HG02884 (cell line): ENCODE measurements at regions not wholly inside any gene's neighbourhood (a gene's known extent, or its start where the extent isn't known, plus 50 kb on each side); places are given as distances from the start of the nearest gene placed in this dataset.

ENCODE experiments used
- ATAC-seq: cut with Tn5 transposase; IDR thresholded peaks from one replicate; pipeline ENCODE4 v1.9.1; 2021; ENCODE audit warnings: mild to moderate bottlenecking, moderate library complexity; ENCODE audit not compliant: unreplicated experiment

DNA sequence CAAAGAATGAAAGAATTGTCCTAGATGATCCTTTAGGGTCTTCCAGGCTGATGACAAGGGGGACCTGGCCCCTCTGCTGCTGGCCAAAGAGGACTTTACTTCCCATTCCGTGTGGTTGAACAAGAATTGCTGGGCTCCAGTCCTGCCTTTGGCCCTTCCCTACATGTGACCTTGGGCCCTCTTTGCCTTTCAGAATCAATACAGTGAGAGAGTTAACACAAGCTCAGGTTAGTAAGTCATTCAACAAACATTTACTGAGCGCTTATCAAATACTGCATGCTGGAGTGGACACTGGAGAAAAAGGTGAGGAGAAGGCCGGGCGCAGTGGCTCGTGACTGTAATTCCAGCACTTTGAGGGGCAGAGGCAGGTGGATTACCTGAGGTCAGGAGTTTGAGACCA, 113.1 kb downstream of the C9orf50 start:
- ATAC-seq = no peak

GRCh38 chr9:129506892-129507291, 114.0 kb downstream of the C9orf50 start:
- ATAC-seq = no peak

GRCh38 chr9:129506041-129506440, 114.9 kb downstream of the C9orf50 start:
- ATAC-seq = no peak

DNA sequence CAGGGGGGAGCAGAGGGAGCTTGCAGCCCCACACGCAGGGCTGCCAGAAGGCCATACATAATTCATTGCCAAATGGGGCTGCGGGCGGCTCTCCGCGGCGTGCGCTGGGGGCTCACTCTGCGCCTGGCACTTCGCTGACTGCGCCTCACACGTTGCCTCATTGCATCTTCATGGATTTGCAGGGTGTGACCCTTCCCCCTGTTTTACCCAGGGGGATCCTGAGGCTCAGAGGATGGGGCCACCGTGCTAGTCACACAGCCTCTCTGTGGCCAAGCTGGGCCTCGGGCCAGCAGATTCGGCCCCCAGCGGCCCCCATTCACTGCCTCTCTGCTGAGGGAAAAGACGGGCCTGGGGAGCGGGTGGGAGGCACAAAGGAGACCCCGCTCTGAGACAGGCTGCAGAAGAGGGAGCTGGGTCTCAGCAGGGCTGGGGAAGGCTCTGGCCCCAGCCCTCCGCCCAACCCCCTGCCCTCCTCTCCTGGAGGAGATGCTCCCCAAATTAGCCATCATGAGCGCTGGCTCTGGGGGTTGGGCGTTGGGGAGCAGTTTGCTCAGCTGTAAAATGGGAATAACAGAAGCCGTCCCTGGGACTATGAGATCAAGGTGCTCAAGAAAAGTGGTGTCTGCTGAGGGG, 115.5 kb downstream of the C9orf50 start:
- no peak for ATAC-seq

GRCh38 chr9:129504404-129504803, 116.5 kb downstream of the C9orf50 start:
- ATAC-seq = no peak

DNA sequence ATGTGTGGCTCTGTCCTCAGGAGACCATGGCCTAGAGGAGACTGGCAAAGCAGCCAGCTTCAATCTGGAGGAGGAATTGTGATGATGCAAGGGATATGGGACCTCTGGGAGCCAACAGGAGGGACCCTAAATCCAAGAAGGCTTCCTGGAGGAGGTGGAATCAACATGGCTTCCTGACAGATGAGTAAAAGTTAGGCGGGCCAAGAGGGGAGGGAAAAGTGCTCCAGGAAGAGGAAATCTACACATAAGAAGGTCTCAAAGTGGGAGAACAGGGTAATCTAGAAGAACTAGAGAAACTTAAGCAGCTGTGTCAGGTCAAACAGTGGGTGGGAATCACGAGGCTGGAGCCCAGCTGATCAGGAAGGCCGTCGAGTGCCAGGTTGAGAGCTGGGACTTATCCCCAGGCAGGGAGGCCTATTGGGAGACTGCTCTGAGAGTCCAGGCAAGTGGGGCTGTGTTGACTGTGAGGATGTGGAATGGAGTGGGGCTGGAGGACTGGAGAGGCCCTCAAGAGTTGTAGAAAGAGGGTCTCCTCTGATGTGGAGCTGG, 119.1 kb downstream of the C9orf50 start:
- ATAC-seq = no peak

GRCh38 chr9:129500863-129501770, 119.8 kb downstream of the C9orf50 start:
- no peak for ATAC-seq

GRCh38 chr9:129500161-129500862, 120.6 kb downstream of the C9orf50 start:
- no peak for ATAC-seq

DNA sequence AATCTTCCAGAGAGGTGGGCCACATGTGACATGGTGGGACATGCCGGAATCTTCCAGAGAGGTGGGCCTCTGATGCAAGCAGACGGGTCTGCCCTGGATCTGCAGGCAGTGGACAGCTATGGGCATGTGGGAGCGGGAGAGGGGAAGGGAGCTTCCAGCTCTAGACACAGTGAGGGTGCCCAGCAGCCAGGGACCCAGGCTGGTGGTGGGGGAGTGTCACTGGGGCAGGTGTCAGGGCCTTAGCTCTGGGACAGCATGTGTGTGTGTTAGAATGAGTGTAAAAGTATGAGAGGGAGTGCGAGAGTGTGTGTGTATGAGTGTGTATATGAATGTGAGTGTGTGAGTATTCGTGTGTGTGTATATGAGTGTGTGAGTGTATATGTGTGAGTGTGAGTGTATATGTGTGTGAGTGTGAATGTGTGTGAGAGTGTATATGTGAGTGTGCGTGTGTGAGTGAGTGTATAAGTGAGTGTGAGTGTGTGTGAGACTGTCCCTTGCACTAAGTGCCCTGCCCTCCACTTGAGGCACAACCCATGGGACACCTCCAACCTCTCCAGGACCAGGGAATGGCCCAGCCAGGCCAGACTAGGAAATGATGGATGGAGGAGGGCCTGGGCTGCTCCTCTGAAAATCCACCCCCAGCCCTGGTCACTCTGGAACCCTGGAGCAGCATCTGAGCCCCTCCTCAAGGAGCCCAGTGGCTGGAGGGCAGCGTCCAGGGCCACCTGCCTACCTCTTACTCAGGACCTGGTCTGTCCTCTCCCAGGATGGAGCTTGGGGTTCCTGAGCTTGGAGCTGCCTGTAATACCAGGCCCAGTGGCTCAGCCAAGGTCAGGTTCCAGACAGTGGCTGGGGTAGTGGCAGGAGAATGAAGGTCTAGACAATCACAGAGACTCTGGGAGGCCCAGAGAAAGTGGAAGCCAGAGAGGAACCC, 122.2 kb downstream of the C9orf50 start:
- ATAC-seq = no peak

- no peak for ATAC-seq
These were observed 123.0 kb downstream of the C9orf50 start for GRCh38 chr9:129497813-129498450.

DNA sequence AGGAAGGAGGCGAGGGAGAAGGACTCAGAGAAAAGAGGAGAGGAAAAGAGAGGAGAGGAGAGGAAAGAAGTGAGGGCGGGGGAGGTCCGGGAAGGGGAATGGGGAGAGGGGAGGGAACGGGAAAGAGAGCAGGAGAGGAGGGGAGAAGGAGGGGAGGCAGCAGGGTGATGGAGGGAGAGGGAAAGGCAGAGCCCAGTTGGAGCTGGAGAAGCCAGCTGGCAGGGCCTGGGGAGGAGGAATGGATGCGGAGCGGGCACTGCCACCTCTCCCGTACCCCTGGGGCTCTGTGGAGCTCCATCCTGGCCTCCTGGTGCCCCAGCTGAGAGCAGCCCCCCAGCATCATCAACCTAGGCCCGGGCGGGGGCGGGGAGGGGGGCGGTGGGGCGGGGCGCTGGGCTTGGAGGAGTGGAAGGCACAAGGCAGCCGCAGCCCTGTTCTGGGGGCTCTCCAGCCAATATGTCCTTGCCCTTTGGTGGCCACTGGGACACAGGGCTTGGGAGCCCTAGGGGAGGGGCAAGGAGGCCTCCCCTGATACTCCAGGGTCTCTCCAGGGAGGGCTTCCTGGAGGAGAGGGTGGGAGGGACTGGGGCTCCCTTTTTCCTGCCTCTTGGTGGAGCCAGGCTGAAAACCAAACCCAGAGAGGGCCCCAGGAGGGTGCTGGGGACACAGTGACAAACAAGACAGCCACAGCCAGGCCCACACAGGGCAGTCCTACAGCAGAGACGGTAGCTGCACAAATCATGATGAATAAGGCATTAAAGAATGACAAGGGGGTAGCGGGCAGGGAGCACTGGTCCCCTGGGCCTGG, 123.7 kb downstream of the C9orf50 start:
- no peak for ATAC-seq

GRCh38 chr9:129496473-129497004, 124.4 kb downstream of the C9orf50 start:
- ATAC-seq = no peak

DNA sequence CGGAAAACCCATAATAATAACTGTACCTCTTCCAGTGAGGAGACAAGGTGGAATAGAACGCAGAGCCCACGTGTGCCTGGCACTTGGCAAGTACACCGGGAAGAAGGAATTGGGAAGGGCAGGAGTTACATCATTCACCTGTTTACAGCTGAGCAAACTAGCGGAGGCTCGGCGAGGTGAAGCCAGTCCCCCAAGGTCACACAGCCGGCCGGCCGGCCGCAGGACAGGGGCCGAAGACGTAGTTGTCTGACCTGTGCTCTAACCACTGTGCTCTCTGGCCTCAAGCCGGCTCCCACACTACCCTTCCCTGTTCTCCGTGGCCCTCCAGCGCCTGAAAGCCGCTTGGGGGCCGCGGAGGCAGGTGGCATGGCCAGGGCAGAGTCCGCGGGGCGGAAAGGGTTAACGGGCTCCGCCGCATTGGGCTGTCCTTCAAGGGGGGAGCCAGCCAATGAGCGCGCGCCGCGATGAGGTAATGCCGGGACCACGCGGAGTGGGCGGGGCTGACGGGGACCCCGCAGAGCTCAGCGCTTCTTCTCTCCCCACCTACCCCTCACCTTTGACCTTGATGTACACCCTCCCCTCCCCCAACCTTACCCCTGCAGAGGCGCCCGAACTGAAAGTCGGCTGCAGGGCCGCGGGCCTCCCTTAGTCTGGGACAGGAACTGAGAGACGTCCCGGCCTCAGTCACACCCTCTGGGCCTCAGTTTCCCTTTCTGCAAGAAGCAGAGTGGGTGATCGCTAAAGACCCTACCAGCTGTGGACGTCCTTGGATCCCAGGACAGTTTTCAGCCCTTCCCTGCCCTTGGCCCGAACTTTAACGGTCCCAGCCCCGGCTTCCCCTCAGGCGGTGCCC, 125.1 kb downstream of the C9orf50 start:
- no peak for ATAC-seq

DNA sequence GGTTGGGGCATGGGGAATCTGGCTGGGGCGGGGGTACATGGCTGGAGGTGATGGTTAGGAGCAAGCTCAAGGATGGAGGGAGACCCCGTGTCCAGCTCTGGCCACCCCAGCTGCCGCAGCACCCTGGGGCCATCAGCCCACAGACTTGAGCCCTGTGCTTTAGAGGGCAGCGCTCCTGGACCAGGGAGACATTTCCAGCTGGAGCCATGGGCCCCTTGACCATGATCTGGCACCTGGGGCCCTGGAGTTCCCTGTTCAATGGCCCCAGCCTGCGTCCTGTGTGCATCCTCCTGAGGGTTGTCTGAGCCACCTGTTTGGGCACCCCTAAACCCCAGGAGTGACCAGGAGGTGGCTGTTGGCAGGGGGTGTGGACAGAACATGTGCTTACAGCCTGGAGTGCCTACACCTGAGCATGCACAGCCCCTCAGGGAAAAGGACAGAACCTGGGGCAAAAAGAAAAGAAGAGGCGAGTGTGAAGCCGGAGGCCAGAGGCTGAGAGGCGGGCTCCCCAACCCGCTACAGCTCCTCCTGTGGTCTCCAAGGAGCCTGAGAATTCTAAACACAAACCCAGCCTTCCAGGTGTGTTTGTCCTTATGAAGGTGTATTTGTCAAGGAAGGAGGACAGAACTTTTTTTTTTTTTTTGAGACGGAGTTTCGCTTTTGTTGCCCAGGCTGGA, 126.7 kb downstream of the C9orf50 start:
- no peak for ATAC-seq

DNA sequence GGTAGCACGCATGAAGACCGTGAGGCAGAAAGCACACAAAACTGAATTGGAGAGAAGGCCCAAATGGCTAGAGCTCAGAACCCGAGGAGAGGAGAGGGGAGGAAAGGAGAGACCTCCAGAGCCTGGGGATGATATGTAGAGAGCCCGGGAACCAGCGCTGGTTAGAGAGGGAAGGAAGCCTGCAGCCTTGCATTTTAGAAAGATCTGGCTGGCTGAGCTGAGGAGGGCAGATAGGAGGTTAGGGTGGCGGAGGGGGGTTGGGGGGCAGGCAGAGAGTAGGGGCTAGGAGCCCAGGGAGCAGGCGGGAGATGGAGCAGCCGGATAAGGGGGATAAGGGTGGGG, 127.2 kb downstream of the C9orf50 start:
- no peak for ATAC-seq

GRCh38 chr9:129493002-129493705, 127.7 kb downstream of the C9orf50 start:
- no peak for ATAC-seq

DNA sequence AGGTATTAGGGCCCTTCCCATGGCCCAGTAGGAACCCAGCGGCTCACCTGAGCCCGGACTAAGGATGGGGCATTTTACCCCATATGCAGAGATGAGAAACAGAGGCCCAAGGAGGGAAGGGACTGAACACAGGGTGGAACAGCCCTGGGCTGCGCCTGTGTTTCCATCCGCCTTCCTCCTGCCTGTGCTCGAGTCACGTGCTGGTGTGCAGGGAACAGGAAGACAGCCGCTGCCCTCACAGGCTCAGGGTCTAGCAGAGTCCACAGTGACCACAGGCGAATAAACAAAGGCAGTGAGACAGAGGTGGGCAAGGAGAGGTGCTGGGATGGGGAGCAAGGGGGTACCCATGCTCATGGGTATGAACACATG, 129.4 kb downstream of the C9orf50 start:
- ATAC-seq = no peak
